VCaP (cell line): ENCODE measurements at regions not wholly inside any gene's neighbourhood (a gene's known extent, or its start where the extent isn't known, plus 50 kb on each side); places are given as distances from the start of the nearest gene placed in this dataset.

Experiments
- H3K27ac ChIP-seq: fragments of 450-650 bp; 2 replicates; pipeline ENCODE4 v1.5.1; 2017
- CTCF ChIP-seq: fragments of 450-650 bp; conservative IDR thresholded peaks from 2 replicates; pipeline ENCODE4 v1.5.1; 2017; ENCODE audit warnings: mild to moderate bottlenecking, moderate library complexity

GRCh38 chr2:65486282-65486681, 53.9 kb upstream of the SPRED2 start:
- no peak for TF ChIP-seq CTCF
- no peak overlapping the region for H3K27ac ChIP-seq

GRCh38 chr2:65485839-65486238, 53.4 kb upstream of the SPRED2 start:
- no peak overlapping the region for H3K27ac ChIP-seq
- TF ChIP-seq CTCF, result no peak

- no peak for TF ChIP-seq CTCF
- no peak overlapping the region for H3K27ac ChIP-seq
Observed at GRCh38 chr2:65483763-65484162, 51.4 kb upstream of the SPRED2 start.

- H3K27ac ChIP-seq, result no peak overlapping the region
- TF ChIP-seq CTCF, result no peak
Observed at GRCh38 chr2:65482971-65483370, 50.6 kb upstream of the SPRED2 start.
